B cell (primary cell): ENCODE measurements at regions not wholly inside any gene's neighbourhood (a gene's known extent, or its start where the extent isn't known, plus 50 kb on each side); places are given as distances from the start of the nearest gene placed in this dataset.

Experiments used
- ATAC-seq: fragments of 200-7000 bp; cut with Tn5 transposase; one replicate; pipeline ENCODE4 v1.10.0; 2021; ENCODE audit warnings: low read depth, mild to moderate bottlenecking, moderate number of reproducible peaks, moderate library complexity
- CTCF ChIA-PET: fragments of 350-600 bp; sonication (Branson Sonifier 250); formaldehyde crosslinking; loops from one replicate; lab custom pipeline; 2021; ENCODE audit warnings: antibody characterized with exemption, inconsistent platforms; lab: Charles Lee
- POLR2A ChIA-PET: fragments of 350-600 bp; sonication (Branson Sonifier 250); formaldehyde crosslinking; loops from one replicate; lab custom pipeline; 2021; ENCODE audit warnings: antibody characterized with exemption; lab: Charles Lee
- DNase-seq: peaks from one replicate; pipeline ENCODE4 v3.0.0; 2013
- H2AFZ ChIP-seq: 2 replicates; pipeline ENCODE4 v1.6.1; 2012; ENCODE audit warnings: mild to moderate bottlenecking, low read depth, low read length; ENCODE audit not compliant: insufficient read depth, poor library complexity, severe bottlenecking
- H3K27ac ChIP-seq, 2 donors: 1 replicate in 1 of 2; 2 replicates in 1 of 2; pipeline ENCODE4 v1.5.1; 2012 to 2013; ENCODE audit warnings: low read length in 2 of 2, mild to moderate bottlenecking in 2 of 2, moderate library complexity in 1 of 2
- H3K27me3 ChIP-seq, 4 experiments: fragments of 200-600 bp in 1 of 4; sonication (generic) in 1 of 4; replicated peaks in 1 of 4; 1 replicate in 2 of 4; 2 replicates in 2 of 4; pipeline versions ENCODE4 v1.6.1 to v1.7.0; 2013 to 2016; ENCODE audit warnings: low read length in 3 of 4, mild to moderate bottlenecking in 2 of 4, mixed read lengths in 1 of 4, moderate library complexity in 1 of 4; ENCODE audit not compliant: insufficient read depth in 4 of 4, control insufficient read depth in 3 of 4; ENCODE audit errors: control extremely low read depth in 1 of 4
- H3K36me3 ChIP-seq, 2 experiments: replicated peaks in 1 of 2; 1 replicate in 1 of 2; 2 replicates in 1 of 2; pipeline versions ENCODE4 v1.6.1 to v1.7.1; 2013; ENCODE audit warnings: low read length in 1 of 2; ENCODE audit not compliant: insufficient read depth in 2 of 2, control insufficient read depth in 1 of 2; ENCODE audit errors: control extremely low read depth in 1 of 2, extremely low read depth in 1 of 2
- H3K4me1 ChIP-seq, 2 donors: fragments of 200-600 bp in 1 of 2; sonication (generic) in 1 of 2; 1 replicate in 1 of 2; 2 replicates in 1 of 2; pipeline versions ENCODE4 v1.5.1 to v1.6.1; 2013 to 2017; ENCODE audit warnings: low read length in 2 of 2; ENCODE audit not compliant: control insufficient read depth in 2 of 2, insufficient read depth in 2 of 2
- H3K4me2 ChIP-seq: replicated peaks from 2 replicates; pipeline ENCODE3; 2012; ENCODE audit warnings: mild to moderate bottlenecking, low read depth, low read length; ENCODE audit not compliant: poor library complexity, severe bottlenecking
- H3K4me3 ChIP-seq, 5 experiments: fragments of 200-600 bp in 1 of 5; sonication (generic) in 1 of 5; 1 replicate in 3 of 5; 2 replicates in 2 of 5; pipeline versions ENCODE4 v1.5.1 to v1.7.0; 2011 to 2016; ENCODE audit warnings: low read length in 4 of 5, mild to moderate bottlenecking in 4 of 5, low read depth in 2 of 5, control low read depth in 1 of 5, moderate library complexity in 1 of 5; ENCODE audit not compliant: insufficient read depth in 1 of 5; ENCODE audit errors: control extremely low read depth in 1 of 5, extremely low read depth in 1 of 5
- H3K79me2 ChIP-seq: fragments of 200-600 bp; sonication (generic); one replicate; pipeline ENCODE4 v1.6.0; 2016; ENCODE audit warnings: low read length; ENCODE audit not compliant: control insufficient read depth, insufficient read depth
- H3K9ac ChIP-seq: fragments of 200-600 bp; sonication (generic); 2 replicates; pipeline ENCODE4 v1.6.1; 2017; ENCODE audit warnings: mild to moderate bottlenecking, low read length, moderate library complexity
- H3K9me3 ChIP-seq, 3 donors: one replicate each; pipeline versions ENCODE4 v1.6.1 to v1.7.1; 2013; ENCODE audit warnings: low read length in 2 of 3; ENCODE audit not compliant: control insufficient read depth in 2 of 3, insufficient read depth in 1 of 3; ENCODE audit errors: control extremely low read depth in 1 of 3
- H4K20me1 ChIP-seq: 2 replicates; pipeline ENCODE4 v1.6.0; 2012; ENCODE audit warnings: mild to moderate bottlenecking, low read length; ENCODE audit not compliant: insufficient read depth, control insufficient read depth, poor library complexity, severe bottlenecking
- H3K27ac Mint-ChIP-seq: one replicate; pipeline ENCODE4 v1.8.0; 2021; ENCODE audit warnings: mixed read lengths
- H3K27me3 Mint-ChIP-seq: one replicate; pipeline ENCODE4 v1.8.0; 2021; ENCODE audit warnings: mixed read lengths
- H3K4me1 Mint-ChIP-seq: one replicate; pipeline ENCODE4 v1.8.0; 2021; ENCODE audit warnings: mixed read lengths
- H3K4me3 Mint-ChIP-seq: one replicate; pipeline ENCODE4 v1.8.0; 2021; ENCODE audit warnings: mixed read lengths
- H3K9me3 Mint-ChIP-seq: one replicate; pipeline ENCODE4 v1.8.0; 2022; ENCODE audit warnings: mixed read lengths; ENCODE audit not compliant: insufficient read depth
- CTCF ChIP-seq: fragments of 200-600 bp; IDR thresholded peaks from one replicate; pipeline ENCODE4 v1.8.0; 2022; ENCODE audit warnings: antibody characterized with exemption, mild to moderate bottlenecking
- EZH2 ChIP-seq: IDR thresholded peaks from 2 replicates; pipeline ENCODE4 v1.6.1; 2012; ENCODE audit warnings: borderline replicate concordance, low read depth, mild to moderate bottlenecking, moderate library complexity, low read length; ENCODE audit not compliant: insufficient read depth, poor library complexity, severe bottlenecking
- WGBS: methylation state at CpG from one replicate; pipeline ENCODE4 v1.1.5; 2013; ENCODE audit warnings: missing lambda C conversion rate; ENCODE audit not compliant: insufficient coverage; 5-methylcytosine and 5-hydroxymethylcytosine counted together
- intact Hi-C: fragments of 100-400 bp; cut with micrococcal nuclease; formaldehyde crosslinking; loops from one replicate; pipeline ENCODE4 v1.10.0; 2022

GRCh38 chr1:87572891-87573290 lies 244.2 kb downstream of the LMO4 start:
- Histone ChIP-seq H3K36me3 (no peaks in the 10 kb centered on the region), H3K4me3 (no peak overlapping the region), H3K27me3 (no peaks in the 10 kb centered on the region), H2AFZ (no peak overlapping the region), H4K20me1 (no peaks in the 10 kb centered on the region), H3K9me3 (no peaks in the 10 kb centered on the region), H3K9ac (no peak overlapping the region), H3K4me1 (no peaks in the 10 kb centered on the region), H3K27ac (no peak overlapping the region), H3K79me2 (no peaks in the 10 kb centered on the region), H3K4me2 (no peak overlapping the region)
- Mint-ChIP-seq H3K9me3 (no peaks in the 10 kb centered on the region), H3K27ac (no peak overlapping the region), H3K27me3 (no peaks in the 10 kb centered on the region), H3K4me1 (no peaks in the 10 kb centered on the region), H3K4me3 (no peak overlapping the region)
- no peak for ATAC-seq
- ChIA-PET CTCF (no interaction called here), POLR2A (no interaction called here)
- DNase-seq = no peak
- no CpG with 5 or more reads among the region's 2 CpGs for WGBS
- intact Hi-C loops = no loop called here
- no peak for TF ChIP-seq EZH2
- no peak for TF ChIP-seq CTCF

DNA sequence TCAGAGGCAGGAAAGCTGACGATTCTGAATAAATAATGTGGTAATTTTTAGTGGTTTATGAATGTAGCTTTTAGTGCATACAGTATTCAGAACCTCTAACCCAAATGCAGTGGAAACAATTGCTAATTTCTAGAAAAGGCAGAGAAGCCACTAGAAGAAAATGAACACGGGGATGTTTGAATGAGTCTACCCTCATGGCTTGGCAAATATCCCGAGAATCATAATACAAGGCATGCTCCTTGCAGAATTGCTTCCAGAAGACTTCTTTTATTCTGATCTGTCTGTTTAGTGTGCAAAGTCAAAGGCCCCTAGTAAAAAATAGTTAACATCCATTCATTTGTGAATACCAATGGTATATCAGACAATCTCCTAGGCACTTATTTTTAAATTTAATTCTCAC lies 246.8 kb downstream of the LMO4 start:
- intact Hi-C loops = no loop called here
- Histone ChIP-seq H3K4me2 (no peak overlapping the region), H4K20me1 (no peaks in the 10 kb centered on the region), H3K4me1 (no peaks in the 10 kb centered on the region), H3K9ac (no peak overlapping the region), H3K79me2 (no peaks in the 10 kb centered on the region), H3K27me3 (no peaks in the 10 kb centered on the region), H2AFZ (no peak overlapping the region), H3K27ac (no peak overlapping the region), H3K4me3 (no peak overlapping the region), H3K9me3 (no peaks in the 10 kb centered on the region), H3K36me3 (no peaks in the 10 kb centered on the region)
- no CpG with 5 or more reads among the region's 3 CpGs for WGBS
- H3K4me1 Mint-ChIP-seq = no peaks in the 10 kb centered on the region
- H3K27me3 Mint-ChIP-seq = no peaks in the 10 kb centered on the region
- CTCF ChIA-PET = no interaction called here
- POLR2A ChIA-PET = no interaction called here
- DNase-seq (no peak), ATAC-seq (no peak)
- H3K4me3 Mint-ChIP-seq = no peak overlapping the region
- no peak overlapping the region for H3K27ac Mint-ChIP-seq
- H3K9me3 Mint-ChIP-seq = no peaks in the 10 kb centered on the region
- no peak for TF ChIP-seq EZH2
- no peak for TF ChIP-seq CTCF
